ENCODE measurements at regions not wholly inside any gene's neighbourhood (a gene's known extent, or its start where the extent isn't known, plus 50 kb on each side); places are given as distances from the start of the nearest gene placed in this dataset.

DNA sequence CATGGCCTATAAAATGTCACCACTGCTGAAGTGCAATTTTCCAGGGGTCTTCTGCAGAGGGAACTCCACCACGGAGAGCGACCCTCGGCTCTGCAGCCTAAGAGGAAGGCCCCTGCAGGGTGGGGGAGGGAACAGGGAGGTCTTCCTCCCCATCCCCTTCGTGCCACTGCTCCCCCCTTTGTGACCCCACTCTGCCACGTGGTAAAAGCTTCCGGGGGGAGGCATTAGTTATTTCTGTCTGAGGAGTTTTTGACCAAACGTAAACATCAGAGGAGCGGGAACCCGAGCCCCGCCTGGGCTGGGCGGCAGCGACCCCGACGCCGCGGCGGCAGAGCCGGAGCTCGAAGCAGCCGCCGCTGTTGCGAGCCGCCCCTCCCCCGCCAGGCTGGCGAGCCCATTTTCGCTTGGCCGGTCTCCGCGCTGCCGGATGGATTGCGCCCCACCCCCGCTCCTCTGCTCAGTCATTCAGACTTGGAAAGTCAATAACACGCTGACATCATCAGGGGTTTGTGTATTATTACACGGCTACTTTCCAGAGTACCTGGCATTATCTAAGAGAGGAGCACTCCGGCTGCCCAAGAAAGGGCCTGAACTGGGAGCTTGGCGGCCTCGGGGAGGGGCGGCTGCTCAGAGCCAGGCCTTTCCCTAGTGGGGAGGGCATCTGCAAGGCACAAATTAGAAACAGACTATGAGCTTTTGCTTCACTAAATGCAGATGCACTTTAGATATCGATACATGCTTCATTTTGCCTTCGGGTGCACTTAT, 162.5 kb upstream of the TBL1XR1 start (continued):
- TF ChIP-seq SSRP1 (CRISPR knock-in tag; IDR thresholded peaks at IDR 0.05) (peak; percentile 69; the same call in 1 of the 2 replicates), ZNF34 (CRISPR knock-in tag; IDR thresholded peaks at IDR 0.05; ENCODE audit: borderline replicate concordance) (peak; percentile 89), DPF2 (CRISPR knock-in tag; IDR thresholded peaks at IDR 0.05; ENCODE audit: borderline replicate concordance, low read depth) (peak; percentile 75), MIXL1 (CRISPR knock-in tag; IDR thresholded peaks at IDR 0.05) (peak; percentile 96), ELF4 (CRISPR knock-in tag; IDR thresholded peaks at IDR 0.05; ENCODE audit: borderline replicate concordance) (no peak), FOXJ3 (CRISPR knock-in tag; IDR thresholded peaks at IDR 0.05; ENCODE audit: borderline replicate concordance) (peak; percentile 92), CBX2 (IDR thresholded peaks at IDR 0.05; ENCODE audit: low read depth, low read length) (no peak), CBX2 (CRISPR knock-in tag; IDR thresholded peaks at IDR 0.05; ENCODE audit: low read depth) (peak; percentile 67; the same call in 1 of the 2 replicates), SUZ12 (IDR thresholded peaks at IDR 0.05; ENCODE audit: low read depth, low read length) (no peak), MNT (IDR thresholded peaks at IDR 0.05) (no peak), ZNF234 (CRISPR knock-in tag; conservative IDR thresholded peaks at IDR 0.05) (peak; percentile 87; the same call in 1 of the 2 replicates), CAMTA2 (CRISPR knock-in tag; IDR thresholded peaks at IDR 0.05; ENCODE audit: borderline replicate concordance) (no peak), YY1 (IDR thresholded peaks at IDR 0.05; ENCODE audit: insufficient read depth, insufficient replicate concordance, low read depth, low read length) (peak; percentile 87), RBFOX2 (IDR thresholded peaks at IDR 0.05; ENCODE audit: low read depth, low read length) (peak; percentile 82), ZNF75D (CRISPR knock-in tag; IDR thresholded peaks at IDR 0.05; ENCODE audit: borderline replicate concordance) (no peak), GLMP (CRISPR knock-in tag; IDR thresholded peaks at IDR 0.05; ENCODE audit: borderline replicate concordance) (no peak), GTF3A (CRISPR knock-in tag; conservative IDR thresholded peaks at IDR 0.05) (no peak; the same call in 1 of the 2 replicates), SKI (IDR thresholded peaks at IDR 0.05; ENCODE audit: partially characterized antibody) (peak; percentile 99), PRMT3 (CRISPR knock-in tag; IDR thresholded peaks at IDR 0.05; ENCODE audit: borderline replicate concordance, low read depth) (peak; percentile 64; the same call in 1 of the 2 replicates)
- TF ChIP-seq, protein P1, sequence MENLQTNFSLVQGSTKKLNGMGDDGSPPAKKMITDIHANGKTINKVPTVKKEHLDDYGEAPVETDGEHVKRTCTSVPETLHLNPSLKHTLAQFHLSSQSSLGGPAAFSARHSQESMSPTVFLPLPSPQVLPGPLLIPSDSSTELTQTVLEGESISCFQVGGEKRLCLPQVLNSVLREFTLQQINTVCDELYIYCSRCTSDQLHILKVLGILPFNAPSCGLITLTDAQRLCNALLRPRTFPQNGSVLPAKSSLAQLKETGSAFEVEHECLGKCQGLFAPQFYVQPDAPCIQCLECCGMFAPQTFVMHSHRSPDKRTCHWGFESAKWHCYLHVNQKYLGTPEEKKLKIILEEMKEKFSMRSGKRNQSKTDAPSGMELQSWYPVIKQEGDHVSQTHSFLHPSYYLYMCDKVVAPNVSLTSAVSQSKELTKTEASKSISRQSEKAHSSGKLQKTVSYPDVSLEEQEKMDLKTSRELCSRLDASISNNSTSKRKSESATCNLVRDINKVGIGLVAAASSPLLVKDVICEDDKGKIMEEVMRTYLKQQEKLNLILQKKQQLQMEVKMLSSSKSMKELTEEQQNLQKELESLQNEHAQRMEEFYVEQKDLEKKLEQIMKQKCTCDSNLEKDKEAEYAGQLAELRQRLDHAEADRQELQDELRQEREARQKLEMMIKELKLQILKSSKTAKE (CRISPR knock-in tag; IDR thresholded peaks at IDR 0.05; ENCODE audit: borderline replicate concordance), result peak; percentile 99
- TF ChIP-seq, protein P2, sequence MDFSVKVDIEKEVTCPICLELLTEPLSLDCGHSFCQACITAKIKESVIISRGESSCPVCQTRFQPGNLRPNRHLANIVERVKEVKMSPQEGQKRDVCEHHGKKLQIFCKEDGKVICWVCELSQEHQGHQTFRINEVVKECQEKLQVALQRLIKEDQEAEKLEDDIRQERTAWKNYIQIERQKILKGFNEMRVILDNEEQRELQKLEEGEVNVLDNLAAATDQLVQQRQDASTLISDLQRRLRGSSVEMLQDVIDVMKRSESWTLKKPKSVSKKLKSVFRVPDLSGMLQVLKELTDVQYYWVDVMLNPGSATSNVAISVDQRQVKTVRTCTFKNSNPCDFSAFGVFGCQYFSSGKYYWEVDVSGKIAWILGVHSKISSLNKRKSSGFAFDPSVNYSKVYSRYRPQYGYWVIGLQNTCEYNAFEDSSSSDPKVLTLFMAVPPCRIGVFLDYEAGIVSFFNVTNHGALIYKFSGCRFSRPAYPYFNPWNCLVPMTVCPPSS (IDR thresholded peaks at IDR 0.05), result no peak
